SH-SY5Y (cell line): ENCODE measurements at regions not wholly inside any gene's neighbourhood (a gene's known extent, or its start where the extent isn't known, plus 50 kb on each side); places are given as distances from the start of the nearest gene placed in this dataset.

ENCODE experiments used
- GATA2 ChIP-seq: IDR thresholded peaks from 2 replicates; pipeline ENCODE4 v1.6.1; 2011; ENCODE audit warnings: mild to moderate bottlenecking, low read depth, low read length
- GATA3 ChIP-seq: IDR thresholded peaks from 2 replicates; pipeline ENCODE4 v1.6.1; 2011; ENCODE audit warnings: low read depth, mild to moderate bottlenecking, low read length, moderate library complexity

DNA sequence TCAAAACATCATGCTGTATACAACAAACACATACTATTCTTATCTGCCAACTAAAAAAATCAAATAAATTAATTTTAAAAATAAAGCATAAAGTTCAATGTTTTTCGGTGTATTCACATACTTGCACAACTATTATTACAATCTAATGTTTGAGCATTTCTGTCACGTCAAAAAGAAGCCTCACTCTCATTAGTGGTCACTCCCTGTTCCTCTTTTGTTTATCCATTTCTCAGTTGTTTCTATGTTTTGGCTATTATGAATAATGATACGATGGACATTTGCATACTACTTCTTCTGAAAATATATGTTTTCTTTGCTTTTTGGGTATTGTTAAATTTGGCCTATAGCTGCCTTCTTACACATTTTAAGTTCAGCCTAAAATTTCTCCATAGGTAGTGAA, 773.0 kb upstream of the HS6ST1 start:
- TF ChIP-seq GATA3 = no peak
- TF ChIP-seq GATA2 = no peak
